Activated naive CD4-positive, alpha-beta T cell (primary cell): ENCODE measurements at regions not wholly inside any gene's neighbourhood (a gene's known extent, or its start where the extent isn't known, plus 50 kb on each side); places are given as distances from the start of the nearest gene placed in this dataset.
"Not testable (repeated sequence)": the region's sequence is repeated elsewhere in the genome, so short reads cannot be mapped to it uniquely, and the experiment has no call there.

Experiments
- DNase-seq, 4 experiments: peaks; one replicate each; lab custom pipeline; 2025; lab: John Stamatoyannopoulos, UW

DNA sequence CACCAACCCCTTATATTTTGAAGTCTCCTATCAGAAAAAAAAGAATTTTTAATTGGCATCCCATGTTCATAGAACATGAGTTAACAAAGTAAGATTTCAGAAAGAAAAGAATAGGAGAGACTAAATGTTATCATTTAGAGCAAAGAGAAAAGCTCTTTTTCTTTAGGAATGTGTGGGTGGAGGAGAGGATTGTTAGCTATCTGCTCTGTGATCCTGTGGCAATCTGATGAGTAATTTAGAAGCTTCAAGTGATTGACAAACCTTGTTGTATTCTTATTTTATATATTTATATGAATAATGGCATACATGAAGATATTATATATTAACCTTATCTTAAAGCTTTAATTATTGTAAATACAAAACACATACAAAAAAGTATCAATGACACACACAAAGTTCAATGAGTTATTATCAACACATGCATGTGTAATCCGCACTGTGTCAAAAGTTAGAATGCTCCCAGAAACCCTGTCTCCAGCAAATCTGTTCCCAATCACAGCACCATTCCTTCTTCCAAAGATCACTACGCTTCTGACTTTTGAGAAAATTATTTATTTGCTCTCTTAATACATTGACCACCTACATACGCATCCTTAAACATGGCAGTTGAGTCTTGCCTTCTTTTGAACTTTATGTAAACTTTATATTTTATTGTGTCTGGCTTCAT is 907.4 kb downstream of the MCTP2 start:
- no peak for DNase-seq

DNA sequence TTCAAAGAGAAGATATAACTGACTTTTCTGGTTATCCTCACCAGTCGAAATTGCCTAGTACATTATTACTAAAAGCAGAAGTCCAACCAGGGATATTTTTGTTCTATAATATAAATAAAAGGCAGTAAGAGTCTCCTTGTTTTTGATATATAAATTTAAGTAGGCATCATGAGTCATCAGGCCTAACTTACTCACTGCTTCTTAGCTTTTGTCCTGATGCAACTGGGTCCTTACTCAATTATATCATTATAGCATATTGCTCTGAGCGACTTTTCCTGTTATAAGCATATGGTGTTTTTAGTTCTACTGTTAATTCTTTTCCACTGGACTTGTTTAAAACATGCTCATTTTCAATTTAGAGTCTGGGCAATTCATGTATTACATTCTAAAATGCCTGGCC is 910.1 kb downstream of the MCTP2 start:
- DNase-seq, result no peak

DNA sequence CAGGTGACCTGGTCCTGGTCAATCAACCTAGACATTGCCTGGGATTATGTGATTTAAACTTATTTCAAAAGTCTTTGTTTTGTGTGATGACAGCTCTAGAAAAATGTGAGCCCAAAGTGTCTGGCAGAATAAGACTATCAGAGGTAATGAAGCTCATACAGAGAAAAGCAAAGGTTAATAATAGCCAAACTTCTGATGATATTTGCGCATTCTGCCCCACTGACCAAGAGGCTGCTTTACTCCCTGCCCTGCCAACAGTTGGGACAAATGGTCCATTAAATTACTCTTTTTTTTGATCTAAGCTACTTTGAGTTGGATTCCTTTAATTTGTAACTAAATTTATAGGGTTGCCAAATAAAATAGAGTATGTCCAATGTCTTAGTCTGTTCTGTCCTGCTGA is 911.2 kb downstream of the MCTP2 start:
- DNase-seq, result no peak

DNA sequence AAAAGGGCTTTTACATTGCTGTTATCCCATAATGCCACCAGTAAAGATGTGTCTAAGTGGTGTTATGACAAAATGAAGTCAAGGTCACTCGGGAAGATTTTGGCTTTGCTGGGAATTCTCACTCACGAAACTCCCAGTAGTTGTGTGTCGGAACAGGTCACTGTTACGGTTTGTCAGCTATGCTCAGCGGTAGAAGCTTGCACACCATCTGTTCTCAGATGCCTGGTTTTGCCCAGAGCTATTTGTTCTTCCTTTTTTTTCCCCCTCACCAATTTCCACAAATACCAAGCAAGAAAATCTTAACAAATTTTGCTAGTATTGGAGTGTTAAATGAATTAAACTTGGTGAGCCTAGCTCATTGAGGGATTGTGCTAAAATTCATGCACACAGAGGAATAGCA is 915.1 kb downstream of the MCTP2 start:
- DNase-seq, result no peak

DNA sequence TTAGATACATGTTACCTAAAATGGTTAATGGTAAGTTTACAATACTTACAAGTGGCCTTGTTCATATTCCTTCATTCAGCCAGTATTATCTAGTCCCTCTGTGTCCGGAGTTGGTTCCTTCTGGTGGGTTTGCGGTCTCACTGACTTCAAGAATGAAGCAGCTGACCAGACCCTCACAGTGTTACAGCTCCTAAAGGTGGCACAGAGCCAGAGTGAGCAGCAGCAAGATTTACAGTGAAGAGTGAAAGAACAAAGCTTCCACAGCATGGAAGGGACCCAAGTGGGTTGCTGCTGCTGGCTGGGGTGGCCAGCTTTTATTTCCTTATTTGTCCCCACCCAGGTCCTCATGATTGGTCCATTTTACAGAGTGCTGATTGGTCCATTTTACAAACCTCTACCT is 916.8 kb downstream of the MCTP2 start:
- no peak for DNase-seq

DNA sequence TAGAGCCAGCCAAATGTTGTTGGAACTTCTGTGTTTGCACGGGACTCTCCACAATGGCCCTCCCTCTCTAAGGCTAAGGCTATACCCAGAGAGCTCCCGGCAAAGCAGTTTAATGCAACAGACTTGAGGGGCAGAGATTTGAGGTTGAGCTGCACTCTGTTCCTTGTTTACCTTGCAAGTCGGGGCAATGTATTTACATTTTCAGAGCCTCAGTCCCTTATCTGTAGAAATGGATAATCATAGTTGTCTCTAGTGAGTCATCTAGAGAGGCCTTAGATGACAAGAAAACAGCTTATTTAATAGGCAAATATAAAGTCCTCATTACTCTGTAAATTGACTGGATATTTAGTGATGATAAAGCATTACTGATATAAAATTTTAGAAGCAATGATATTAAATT is 917.7 kb downstream of the MCTP2 start:
- no peak for DNase-seq

DNA sequence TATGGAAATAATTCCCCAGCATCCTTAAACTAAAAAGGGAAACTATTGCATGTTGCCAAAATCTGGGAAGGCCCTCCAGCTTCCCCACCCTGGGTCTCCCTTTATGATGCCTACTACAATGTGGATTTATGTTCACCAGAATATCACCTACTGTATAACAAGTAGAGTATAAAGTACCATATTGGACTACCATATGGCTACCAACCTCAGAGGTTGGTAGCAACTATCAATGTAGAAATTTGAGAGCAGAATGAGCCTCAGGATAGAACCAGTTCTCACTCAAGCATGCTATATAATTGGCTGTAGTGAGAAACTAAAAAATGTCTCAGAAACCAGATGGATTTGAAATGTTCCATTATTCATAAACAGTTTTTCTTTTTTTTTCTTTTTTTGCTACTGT is 918.4 kb downstream of the MCTP2 start:
- no peak for DNase-seq

DNA sequence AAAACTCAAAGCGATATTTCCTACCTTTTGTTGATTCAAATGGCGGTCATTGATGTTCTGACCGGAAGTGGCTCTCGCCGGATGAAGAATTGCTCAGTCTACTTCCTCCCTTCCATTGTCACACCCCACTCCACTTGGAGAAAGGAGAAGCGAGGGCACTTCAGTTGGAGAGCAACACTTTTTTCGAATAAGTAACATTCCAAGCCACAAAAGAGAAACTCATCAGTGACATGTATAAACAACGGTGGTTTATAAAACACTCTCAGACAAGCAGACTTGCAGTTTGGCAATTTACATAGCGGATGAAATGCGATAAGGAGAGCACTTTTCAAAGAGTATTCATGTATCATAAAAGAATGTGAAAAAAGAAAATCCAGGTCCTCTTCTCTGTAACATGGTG is 919.1 kb downstream of the MCTP2 start:
- DNase-seq, result no peak

DNA sequence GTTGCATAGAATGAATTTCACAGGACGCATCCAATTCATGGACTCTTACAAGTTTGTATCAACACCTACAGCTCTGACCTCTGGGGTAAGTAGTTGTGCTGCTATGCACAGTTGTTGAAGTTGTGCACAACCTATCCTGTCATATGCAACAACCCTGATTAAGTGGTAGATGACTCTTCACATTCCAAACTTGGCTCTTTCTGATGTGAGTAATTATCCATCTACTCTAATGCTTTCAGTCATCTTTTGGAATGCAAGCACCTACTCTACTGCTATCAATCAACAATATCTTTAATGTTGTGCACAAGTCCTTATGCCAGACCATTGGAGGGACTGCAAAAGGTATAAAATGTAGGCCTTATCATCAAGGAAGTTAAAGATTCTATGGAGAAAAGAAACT is 921.4 kb downstream of the MCTP2 start:
- no peak for DNase-seq

DNA sequence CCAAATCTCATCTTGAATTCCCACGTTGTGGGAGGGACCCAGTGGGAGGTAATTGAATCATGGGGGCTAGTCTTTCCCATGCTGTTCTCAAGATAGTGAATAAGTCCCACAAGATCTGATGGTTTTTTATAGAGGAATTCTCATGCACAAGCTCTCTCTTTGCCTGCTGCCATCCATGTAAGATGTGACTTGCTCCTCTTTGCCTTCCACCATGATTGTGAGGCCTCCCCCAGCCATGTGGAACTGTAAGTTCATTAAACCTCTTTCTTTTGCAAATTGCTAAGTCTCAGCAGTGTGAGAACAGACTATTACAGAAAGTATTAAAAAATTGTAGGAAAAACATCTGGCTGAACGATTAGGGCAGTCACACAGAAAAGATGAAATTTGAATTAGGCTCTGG is 921.8 kb downstream of the MCTP2 start:
- DNase-seq, result not testable (repeated sequence)

DNA sequence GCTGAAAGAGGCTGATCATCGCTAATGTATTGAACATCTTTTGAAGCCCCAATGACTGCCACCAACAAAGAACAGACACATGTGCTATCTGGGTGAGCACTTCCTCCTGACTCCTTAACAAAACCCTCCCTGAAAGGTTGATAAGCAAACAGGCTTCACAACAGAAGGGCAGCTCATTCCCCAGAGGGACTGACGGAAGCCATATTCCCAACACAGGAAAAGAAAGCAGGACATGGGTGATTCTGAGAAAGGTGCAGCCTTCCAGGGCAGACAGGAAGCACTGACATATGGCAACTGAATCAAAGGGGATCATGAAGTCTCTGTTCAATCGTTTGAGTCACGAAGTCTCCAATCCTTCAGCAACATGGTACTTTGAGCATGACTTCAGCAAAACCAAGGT is 929.0 kb downstream of the MCTP2 start:
- no peak for DNase-seq

DNA sequence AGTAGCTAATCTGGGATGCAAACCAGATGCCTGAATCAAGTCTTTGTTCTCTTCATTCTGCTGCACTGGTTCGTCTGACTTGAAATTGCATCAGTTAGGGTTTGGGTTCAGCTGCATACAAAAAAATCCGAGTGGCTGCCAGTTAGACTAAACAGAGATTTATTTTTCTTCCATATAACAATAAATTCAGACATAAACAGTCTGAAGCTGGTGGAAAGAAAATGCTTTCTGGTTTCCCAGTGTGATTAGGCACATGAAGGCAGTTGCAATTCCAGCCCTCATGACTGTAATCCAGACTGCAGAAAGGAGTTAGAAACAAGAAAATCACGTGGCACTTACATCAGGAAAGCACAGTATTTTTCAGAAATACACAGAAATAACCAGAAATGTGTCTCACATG is 930.7 kb downstream of the MCTP2 start:
- DNase-seq, result no peak

DNA sequence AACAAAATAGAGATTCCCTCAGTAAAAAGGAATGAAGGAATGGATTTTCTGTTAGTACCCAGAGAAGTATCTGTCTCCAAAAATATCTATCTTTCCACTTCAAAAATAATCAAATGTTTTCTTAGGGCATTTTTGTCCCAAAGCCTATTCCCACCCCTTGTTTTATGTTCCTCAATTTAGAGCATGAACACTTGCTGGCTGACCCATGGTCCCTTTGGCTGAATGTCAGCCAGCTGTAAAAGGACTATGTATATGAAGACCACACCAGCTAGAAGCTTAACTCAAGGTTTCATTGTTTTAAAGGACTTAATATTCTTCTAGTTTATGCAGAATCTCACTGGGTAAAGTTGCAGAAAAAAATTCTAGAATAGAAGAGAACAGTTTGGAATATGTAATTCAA is 931.2 kb downstream of the MCTP2 start:
- DNase-seq, result no peak

DNA sequence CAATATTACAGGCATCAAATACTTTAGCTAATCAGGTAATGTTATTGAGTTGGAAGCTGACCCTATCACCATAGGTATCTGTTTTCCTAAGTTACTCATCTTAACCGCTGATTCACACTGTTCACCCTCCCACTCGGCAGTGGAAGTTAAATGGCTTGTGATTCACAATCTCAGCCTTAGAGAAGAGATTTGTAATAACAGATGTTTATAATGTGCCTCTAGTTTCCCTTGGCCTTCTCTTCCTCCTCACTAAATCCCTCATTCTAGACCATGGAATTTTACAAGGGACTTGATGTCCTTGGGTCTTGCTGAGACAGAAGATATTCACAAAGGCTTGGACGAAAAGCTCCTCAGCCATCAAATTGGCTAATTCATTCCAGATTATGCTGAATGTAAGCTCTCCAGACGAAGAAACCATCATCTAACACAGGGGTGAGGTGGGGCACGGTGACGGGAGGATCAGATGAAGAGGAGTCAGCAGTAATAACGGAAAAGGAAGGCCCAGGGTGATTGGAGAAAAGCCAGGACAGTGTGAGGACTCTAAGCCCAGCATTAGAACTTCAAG is 931.7 kb downstream of the MCTP2 start:
- DNase-seq, result no peak

DNA sequence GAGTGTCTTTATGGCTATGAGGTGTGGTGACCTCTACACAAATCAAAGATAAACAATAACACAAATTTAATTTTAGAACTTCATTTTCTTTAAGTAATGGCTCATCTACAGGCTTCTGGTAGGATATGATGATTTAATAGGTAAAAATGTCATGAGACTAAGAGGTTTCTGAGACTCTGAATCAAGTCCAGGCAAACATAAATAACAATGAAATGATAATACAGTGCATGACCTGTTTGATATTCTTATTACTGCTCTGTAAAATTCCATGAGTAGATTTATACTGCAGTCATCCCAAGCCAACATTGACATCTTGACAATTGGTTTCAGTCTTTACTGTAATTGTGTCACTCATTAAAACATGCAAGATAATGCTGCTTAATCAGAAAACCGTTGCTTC is 936.8 kb downstream of the MCTP2 start:
- DNase-seq, result no peak

DNA sequence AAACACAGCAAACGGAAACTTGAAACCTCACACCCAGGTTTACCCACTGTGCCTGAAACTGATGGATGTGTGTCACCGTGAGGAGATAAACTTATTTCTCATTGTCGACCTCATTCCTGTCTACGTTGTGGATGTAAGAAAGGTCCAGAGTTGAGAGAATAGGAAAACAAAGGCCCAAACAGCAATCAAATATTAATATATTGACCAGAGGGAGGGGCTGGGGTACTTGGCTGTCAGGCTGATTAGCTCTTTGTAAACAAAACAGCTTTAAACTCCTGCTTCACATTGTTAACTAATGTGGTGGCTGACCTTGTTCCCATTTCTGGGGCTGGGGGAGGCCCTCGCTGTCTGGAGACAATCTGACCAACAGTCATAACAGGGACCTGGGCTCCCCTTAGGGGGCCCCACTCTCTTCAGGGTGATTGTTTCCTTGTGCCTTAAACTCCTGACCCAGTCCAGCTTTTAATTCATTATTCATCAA is 937.6 kb downstream of the MCTP2 start:
- DNase-seq, result no peak

DNA sequence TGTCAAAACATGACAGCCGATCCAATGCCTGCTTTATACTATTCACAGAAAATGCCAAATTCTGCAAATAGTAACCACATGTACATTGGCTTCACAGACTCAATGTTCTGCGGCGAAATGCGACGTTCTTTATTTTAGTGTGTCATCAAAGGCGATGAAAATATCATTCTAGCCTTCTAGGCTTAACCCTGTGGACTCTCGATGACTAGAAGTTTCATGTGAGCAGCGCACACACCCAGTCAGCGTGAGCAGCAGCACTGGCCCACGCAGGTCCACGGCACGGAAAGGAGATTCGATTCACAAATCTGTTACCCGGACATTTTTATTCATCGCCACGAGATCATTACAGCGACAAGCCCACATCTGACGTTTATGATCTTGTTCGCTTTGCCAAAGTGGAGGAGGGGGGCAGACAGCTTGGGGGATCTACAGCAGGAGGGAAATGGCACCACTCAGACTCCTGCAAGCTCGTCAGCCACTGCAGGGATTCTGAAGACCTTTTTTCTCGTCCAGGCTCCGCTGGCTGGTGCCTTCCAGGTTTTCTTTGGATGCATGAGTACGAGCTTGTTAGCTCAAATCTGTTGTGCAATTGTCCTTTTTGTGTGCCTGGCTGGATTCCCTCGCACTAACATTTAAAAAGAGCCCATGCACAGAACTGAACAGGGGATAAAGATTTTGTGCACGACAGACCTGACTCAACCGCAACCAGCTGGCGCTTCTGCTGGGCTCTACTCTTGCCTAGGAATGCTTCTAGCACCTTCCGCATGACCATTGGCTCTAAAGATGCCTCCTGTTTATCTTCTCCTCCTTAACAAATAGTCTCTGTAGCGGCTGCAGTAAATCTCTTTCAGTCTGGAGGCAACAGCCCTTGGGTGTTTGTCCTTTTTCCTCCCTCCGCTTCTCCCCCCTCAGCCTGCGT is 938.4 kb downstream of the MCTP2 start:
- DNase-seq, result no peak

DNA sequence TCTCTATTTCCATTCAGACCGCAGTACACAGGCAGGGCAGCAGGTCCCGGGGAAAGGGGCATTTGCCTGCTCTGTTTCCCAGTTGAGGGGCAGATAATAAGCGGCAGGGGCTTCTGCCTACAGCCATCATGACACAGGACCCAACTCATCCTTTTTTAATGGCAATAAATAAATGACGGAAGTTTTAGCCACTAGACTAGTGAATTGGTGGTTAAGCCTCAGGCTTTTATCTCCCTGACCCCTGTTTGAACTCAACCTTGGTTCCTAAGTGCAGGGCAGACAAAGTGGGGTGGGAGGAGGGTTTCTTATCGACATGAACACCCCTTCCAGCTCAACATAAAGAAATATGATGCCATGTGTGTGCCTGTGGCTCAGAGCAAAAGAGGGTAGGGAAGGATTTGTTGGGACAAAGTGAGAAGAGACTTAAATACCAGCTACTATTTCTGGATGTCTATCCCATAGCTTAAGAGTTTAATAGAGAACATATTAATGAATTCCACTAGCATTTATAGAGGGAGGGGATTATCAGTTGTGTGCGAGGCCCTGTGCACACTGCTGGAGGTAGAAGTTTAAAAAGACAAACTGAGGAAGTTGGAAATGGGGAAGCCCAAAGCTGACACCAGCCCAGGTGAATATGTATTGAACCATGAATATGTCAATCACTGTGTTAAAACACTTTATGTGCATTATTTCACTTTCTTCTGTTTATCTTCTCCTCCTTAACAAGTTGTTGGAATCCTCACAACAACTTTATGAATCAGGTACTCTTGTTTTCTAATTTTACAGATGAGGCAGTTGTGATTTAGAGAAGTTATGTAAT is 939.4 kb downstream of the MCTP2 start:
- DNase-seq, result no peak

DNA sequence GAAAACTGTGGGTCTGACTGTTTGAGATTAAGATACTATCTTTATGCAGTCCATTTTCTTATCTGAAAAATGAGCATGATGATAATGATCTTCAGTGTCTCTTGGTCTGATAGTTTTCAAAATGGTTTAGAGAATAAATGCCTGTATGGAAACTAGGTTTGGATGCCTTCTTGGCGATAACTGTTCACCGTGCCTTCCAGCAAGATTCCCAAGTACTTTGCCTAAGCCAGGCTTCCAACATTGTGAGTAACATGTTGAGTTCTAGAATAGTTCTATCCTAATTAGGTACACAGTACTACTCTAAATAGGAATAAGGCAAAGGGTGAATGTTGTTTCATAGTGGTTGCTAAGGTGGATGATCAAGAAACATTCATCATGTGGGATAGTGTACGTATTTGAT is 940.2 kb downstream of the MCTP2 start:
- DNase-seq, result no peak

DNA sequence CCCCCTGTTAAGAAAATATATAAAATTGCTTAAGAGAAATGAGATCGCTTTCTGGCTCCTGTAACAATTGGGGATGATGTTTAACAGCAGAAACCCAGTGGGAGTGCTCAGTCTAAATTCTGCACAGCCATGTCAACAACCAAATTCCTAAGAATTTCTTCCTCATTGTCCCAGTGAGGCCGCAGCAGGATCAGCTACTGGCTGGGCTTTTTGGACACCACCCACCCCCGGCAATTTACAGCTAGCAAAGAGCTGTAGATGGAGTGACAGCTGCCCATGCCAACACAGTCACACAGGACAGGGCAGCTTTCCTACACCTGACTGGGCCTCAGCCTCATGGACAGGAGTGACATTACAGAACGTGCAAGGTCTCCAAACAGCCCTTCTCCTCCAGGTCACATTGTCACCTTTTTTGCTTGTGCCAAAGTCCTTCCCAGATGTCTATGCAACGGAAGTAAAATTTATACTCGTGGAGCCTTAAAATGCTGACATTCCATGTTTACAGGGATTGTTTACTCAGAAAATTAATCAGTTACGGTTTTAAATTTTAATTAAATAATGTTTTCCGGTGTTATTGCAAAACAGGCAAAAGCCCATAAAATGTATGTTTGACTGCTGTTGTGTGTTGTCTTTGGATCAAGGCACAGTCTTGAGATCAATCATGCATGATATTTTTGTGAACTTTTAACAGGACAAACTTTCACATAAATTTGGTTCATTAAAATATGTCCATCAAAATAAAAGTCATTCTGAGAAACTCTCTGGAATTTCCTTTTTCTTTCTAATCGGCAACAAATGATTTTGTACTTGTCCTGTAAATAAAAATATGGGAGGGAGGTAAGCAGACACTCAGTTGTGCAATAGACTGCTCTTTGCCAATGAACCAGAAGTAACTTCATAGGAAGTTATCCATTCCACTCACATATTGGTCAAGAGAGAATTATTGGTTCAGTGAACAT is 943.2 kb downstream of the MCTP2 start:
- no peak for DNase-seq
